Stimulated activated naive CD8-positive, alpha-beta T cell treated with anti-CD3 and anti-CD28 coated beads, Interleukin-15, amount 100 ng/mL, for 72 hours (primary cell): ENCODE measurements at regions not wholly inside any gene's neighbourhood (a gene's known extent, or its start where the extent isn't known, plus 50 kb on each side); places are given as distances from the start of the nearest gene placed in this dataset.

Experiments
- ATAC-seq: fragments of 150-1000 bp; cut with Tn5 transposase; 2 replicates; pipeline ENCODE4 v1.10.0; 2021; ENCODE audit warnings: mild to moderate bottlenecking, moderate library complexity
- DNase-seq, 2 donors: peaks; one replicate each; pipeline ENCODE4 v3.0.0; 2021 to 2022
- H3K27ac Mint-ChIP-seq, 2 donors: one replicate each; pipeline ENCODE4 v1.8.0; 2022; ENCODE audit warnings: mild to moderate bottlenecking in 2 of 2, mixed read lengths in 2 of 2, moderate library complexity in 2 of 2
- H3K27me3 Mint-ChIP-seq: one replicate; pipeline ENCODE4 v1.8.0; 2022; ENCODE audit warnings: mixed read lengths
- H3K4me1 Mint-ChIP-seq: one replicate; pipeline ENCODE4 v1.8.0; 2022; ENCODE audit warnings: mild to moderate bottlenecking, mixed read lengths
- H3K4me3 Mint-ChIP-seq, 2 donors: one replicate each; pipeline ENCODE4 v1.8.0; 2022; ENCODE audit warnings: mild to moderate bottlenecking in 2 of 2, mixed read lengths in 2 of 2, moderate library complexity in 1 of 2
- H3K9me3 Mint-ChIP-seq, 2 donors: one replicate each; pipeline ENCODE4 v1.8.0; 2022; ENCODE audit warnings: mixed read lengths in 2 of 2

- DNase-seq (no peak), ATAC-seq (no peak)
- Mint-ChIP-seq H3K27ac (no peak overlapping the region), H3K9me3 (no peaks in the 10 kb centered on the region), H3K27me3 (no peaks in the 10 kb centered on the region), H3K4me3 (no peak overlapping the region), H3K4me1 (no peaks in the 10 kb centered on the region)
These were observed 96.3 kb upstream of the WDR1 start for GRCh38 chr4:10212901-10213300.

GRCh38 chr4:10212400-10212799 lies 95.8 kb upstream of the WDR1 start:
- DNase-seq (no peak), ATAC-seq (no peak)
- H3K4me3 Mint-ChIP-seq = no peak overlapping the region
- no peaks in the 10 kb centered on the region for H3K4me1 Mint-ChIP-seq
- no peaks in the 10 kb centered on the region for H3K9me3 Mint-ChIP-seq
- H3K27ac Mint-ChIP-seq = no peak overlapping the region
- no peaks in the 10 kb centered on the region for H3K27me3 Mint-ChIP-seq

- Mint-ChIP-seq H3K9me3 (no peaks in the 10 kb centered on the region), H3K4me3 (no peak overlapping the region), H3K27ac (no peak overlapping the region), H3K4me1 (no peaks in the 10 kb centered on the region), H3K27me3 (no peaks in the 10 kb centered on the region)
- no peak for DNase-seq
- ATAC-seq = no peak
These were observed 90.5 kb upstream of the WDR1 start for GRCh38 chr4:10207116-10207515.

GRCh38 chr4:10205223-10205622 lies 88.6 kb upstream of the WDR1 start:
- no peak overlapping the region for H3K4me3 Mint-ChIP-seq
- no peak for DNase-seq
- H3K27me3 Mint-ChIP-seq = peaks cover 3% of the 10 kb centered on the region
- ATAC-seq = no peak
- no peaks in the 10 kb centered on the region for H3K9me3 Mint-ChIP-seq
- H3K4me1 Mint-ChIP-seq = no peaks in the 10 kb centered on the region
- no peak overlapping the region for H3K27ac Mint-ChIP-seq

- no peak for ATAC-seq
- Mint-ChIP-seq H3K4me3 (no peak overlapping the region), H3K27ac (no peak overlapping the region), H3K4me1 (no peaks in the 10 kb centered on the region), H3K9me3 (no peaks in the 10 kb centered on the region), H3K27me3 (peaks cover 7% of the 10 kb centered on the region)
- DNase-seq = no peak
These were observed 87.9 kb upstream of the WDR1 start for GRCh38 chr4:10204401-10205058.

GRCh38 chr4:10203851-10204250 lies 87.3 kb upstream of the WDR1 start:
- peaks cover 7% of the 10 kb centered on the region for H3K27me3 Mint-ChIP-seq
- no peak for ATAC-seq

GRCh38 chr4:10201381-10202223 lies 85.0 kb upstream of the WDR1 start:
- no peak for ATAC-seq
- Mint-ChIP-seq H3K9me3 (no peaks in the 10 kb centered on the region), H3K27me3 (peaks cover 7% of the 10 kb centered on the region), H3K4me1 (no peaks in the 10 kb centered on the region), H3K4me3 (no peak overlapping the region), H3K27ac (no peak overlapping the region)
- DNase-seq = no peak

More at GRCh38 chr4:10203851-10204250, 87.3 kb upstream of the WDR1 start:
- Mint-ChIP-seq H3K4me1 (no peaks in the 10 kb centered on the region), H3K4me3 (no peak overlapping the region), H3K27ac (peak overlapping the region in 1 of 2 donors; percentile 55), H3K9me3 (no peaks in the 10 kb centered on the region)
- DNase-seq = no peak

GRCh38 chr4:10200869-10201268 lies 84.3 kb upstream of the WDR1 start:
- no peak overlapping the region for H3K27ac Mint-ChIP-seq
- H3K4me3 Mint-ChIP-seq = no peak overlapping the region
- no peaks in the 10 kb centered on the region for H3K4me1 Mint-ChIP-seq
- H3K27me3 Mint-ChIP-seq = peaks cover 7% of the 10 kb centered on the region
- no peak for DNase-seq
- no peaks in the 10 kb centered on the region for H3K9me3 Mint-ChIP-seq
- no peak for ATAC-seq

- H3K9me3 Mint-ChIP-seq = no peaks in the 10 kb centered on the region
- ATAC-seq (no peak), DNase-seq (no peak)
- no peaks in the 10 kb centered on the region for H3K4me1 Mint-ChIP-seq
- peaks cover 7% of the 10 kb centered on the region for H3K27me3 Mint-ChIP-seq
- H3K4me3 Mint-ChIP-seq = no peak overlapping the region
- no peak overlapping the region for H3K27ac Mint-ChIP-seq
These were observed 81.8 kb upstream of the WDR1 start for GRCh38 chr4:10198365-10198764.

GRCh38 chr4:10197952-10198351 lies 81.4 kb upstream of the WDR1 start:
- Mint-ChIP-seq H3K4me3 (no peak overlapping the region), H3K9me3 (no peaks in the 10 kb centered on the region), H3K27ac (no peak overlapping the region), H3K27me3 (peaks cover 7% of the 10 kb centered on the region), H3K4me1 (no peaks in the 10 kb centered on the region)
- ATAC-seq (no peak), DNase-seq (no peak)

- Mint-ChIP-seq H3K27me3 (peaks cover 7% of the 10 kb centered on the region), H3K27ac (no peak overlapping the region), H3K9me3 (no peaks in the 10 kb centered on the region), H3K4me1 (no peaks in the 10 kb centered on the region), H3K4me3 (no peak overlapping the region)
- no peak for ATAC-seq
- no peak for DNase-seq
These were observed 79.6 kb upstream of the WDR1 start for GRCh38 chr4:10196191-10196590.

- no peak overlapping the region for H3K27ac Mint-ChIP-seq
- no peaks in the 10 kb centered on the region for H3K27me3 Mint-ChIP-seq
- H3K9me3 Mint-ChIP-seq = no peaks in the 10 kb centered on the region
- H3K4me3 Mint-ChIP-seq = no peak overlapping the region
- H3K4me1 Mint-ChIP-seq = no peaks in the 10 kb centered on the region
- no peak for ATAC-seq
- DNase-seq = no peak
These were observed 75.7 kb upstream of the WDR1 start for GRCh38 chr4:10192331-10192730.

- Mint-ChIP-seq H3K27ac (no peak overlapping the region), H3K27me3 (no peaks in the 10 kb centered on the region), H3K4me3 (no peak overlapping the region), H3K4me1 (peaks cover 6% of the 10 kb centered on the region), H3K9me3 (no peaks in the 10 kb centered on the region)
- ATAC-seq (no peak), DNase-seq (no peak)
These were observed 71.9 kb upstream of the WDR1 start for GRCh38 chr4:10188400-10189004.

GRCh38 chr4:10186228-10187214 lies 69.9 kb upstream of the WDR1 start:
- Mint-ChIP-seq H3K27ac (no peak overlapping the region), H3K4me3 (no peak overlapping the region), H3K27me3 (no peaks in the 10 kb centered on the region), H3K4me1 (peaks cover 24% of the 10 kb centered on the region), H3K9me3 (peaks cover 0 to 2% of the 10 kb centered on the region in 2 donors)
- ATAC-seq (no peak), DNase-seq (no peak)

GRCh38 chr4:10185518-10186227 lies 69.1 kb upstream of the WDR1 start:
- Mint-ChIP-seq H3K9me3 (peaks cover 0 to 10% of the 10 kb centered on the region in 2 donors), H3K4me3 (no peak overlapping the region), H3K27me3 (no peaks in the 10 kb centered on the region), H3K4me1 (peaks cover 32% of the 10 kb centered on the region), H3K27ac (no peak overlapping the region)
- DNase-seq = no peak
- no peak for ATAC-seq
